HL-60 (cell line): ENCODE measurements at regions not wholly inside any gene's neighbourhood (a gene's known extent, or its start where the extent isn't known, plus 50 kb on each side); places are given as distances from the start of the nearest gene placed in this dataset.

Source experiments
- POLR2AphosphoS5 ChIP-seq: IDR thresholded peaks from 2 replicates; pipeline ENCODE4 v1.6.1; 2012; ENCODE audit warnings: low read depth
- TF ChIP-seq, protein P1 (sequence below): IDR thresholded peaks from one replicate; pipeline ENCODE4 v1.5.1; 2011; ENCODE audit warnings: low read length, control low read depth, inconsistent platforms; ENCODE audit not compliant: insufficient read depth
- TF ChIP-seq, protein P2 (sequence below): IDR thresholded peaks from 2 replicates; pipeline ENCODE4 v1.6.1; 2012; ENCODE audit warnings: low read depth; ENCODE audit not compliant: insufficient replicate concordance

- TF ChIP-seq, protein P1, sequence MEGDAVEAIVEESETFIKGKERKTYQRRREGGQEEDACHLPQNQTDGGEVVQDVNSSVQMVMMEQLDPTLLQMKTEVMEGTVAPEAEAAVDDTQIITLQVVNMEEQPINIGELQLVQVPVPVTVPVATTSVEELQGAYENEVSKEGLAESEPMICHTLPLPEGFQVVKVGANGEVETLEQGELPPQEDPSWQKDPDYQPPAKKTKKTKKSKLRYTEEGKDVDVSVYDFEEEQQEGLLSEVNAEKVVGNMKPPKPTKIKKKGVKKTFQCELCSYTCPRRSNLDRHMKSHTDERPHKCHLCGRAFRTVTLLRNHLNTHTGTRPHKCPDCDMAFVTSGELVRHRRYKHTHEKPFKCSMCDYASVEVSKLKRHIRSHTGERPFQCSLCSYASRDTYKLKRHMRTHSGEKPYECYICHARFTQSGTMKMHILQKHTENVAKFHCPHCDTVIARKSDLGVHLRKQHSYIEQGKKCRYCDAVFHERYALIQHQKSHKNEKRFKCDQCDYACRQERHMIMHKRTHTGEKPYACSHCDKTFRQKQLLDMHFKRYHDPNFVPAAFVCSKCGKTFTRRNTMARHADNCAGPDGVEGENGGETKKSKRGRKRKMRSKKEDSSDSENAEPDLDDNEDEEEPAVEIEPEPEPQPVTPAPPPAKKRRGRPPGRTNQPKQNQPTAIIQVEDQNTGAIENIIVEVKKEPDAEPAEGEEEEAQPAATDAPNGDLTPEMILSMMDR = no peak
- TF ChIP-seq POLR2AphosphoS5 = no peak
- TF ChIP-seq, protein P2, sequence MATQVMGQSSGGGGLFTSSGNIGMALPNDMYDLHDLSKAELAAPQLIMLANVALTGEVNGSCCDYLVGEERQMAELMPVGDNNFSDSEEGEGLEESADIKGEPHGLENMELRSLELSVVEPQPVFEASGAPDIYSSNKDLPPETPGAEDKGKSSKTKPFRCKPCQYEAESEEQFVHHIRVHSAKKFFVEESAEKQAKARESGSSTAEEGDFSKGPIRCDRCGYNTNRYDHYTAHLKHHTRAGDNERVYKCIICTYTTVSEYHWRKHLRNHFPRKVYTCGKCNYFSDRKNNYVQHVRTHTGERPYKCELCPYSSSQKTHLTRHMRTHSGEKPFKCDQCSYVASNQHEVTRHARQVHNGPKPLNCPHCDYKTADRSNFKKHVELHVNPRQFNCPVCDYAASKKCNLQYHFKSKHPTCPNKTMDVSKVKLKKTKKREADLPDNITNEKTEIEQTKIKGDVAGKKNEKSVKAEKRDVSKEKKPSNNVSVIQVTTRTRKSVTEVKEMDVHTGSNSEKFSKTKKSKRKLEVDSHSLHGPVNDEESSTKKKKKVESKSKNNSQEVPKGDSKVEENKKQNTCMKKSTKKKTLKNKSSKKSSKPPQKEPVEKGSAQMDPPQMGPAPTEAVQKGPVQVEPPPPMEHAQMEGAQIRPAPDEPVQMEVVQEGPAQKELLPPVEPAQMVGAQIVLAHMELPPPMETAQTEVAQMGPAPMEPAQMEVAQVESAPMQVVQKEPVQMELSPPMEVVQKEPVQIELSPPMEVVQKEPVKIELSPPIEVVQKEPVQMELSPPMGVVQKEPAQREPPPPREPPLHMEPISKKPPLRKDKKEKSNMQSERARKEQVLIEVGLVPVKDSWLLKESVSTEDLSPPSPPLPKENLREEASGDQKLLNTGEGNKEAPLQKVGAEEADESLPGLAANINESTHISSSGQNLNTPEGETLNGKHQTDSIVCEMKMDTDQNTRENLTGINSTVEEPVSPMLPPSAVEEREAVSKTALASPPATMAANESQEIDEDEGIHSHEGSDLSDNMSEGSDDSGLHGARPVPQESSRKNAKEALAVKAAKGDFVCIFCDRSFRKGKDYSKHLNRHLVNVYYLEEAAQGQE = no peak
Observed at GRCh38 chr18:42606886-42607495, 508.5 kb downstream of the RIT2 start.
